ENCODE measurements at regions not wholly inside any gene's neighbourhood (a gene's known extent, or its start where the extent isn't known, plus 50 kb on each side); places are given as distances from the start of the nearest gene placed in this dataset.

GRCh38 chr17:55567240-55568214, 56.3 kb upstream of the SMIM36 start:
- Mint-ChIP-seq H3K36me3 (ENCODE audit: insufficient read depth) (no peaks in the 10 kb centered on the region), H3K4me1 (ENCODE audit: low read depth in 2 of 2) (no peaks in the 10 kb centered on the region), H3K4me3 (no peak overlapping the region), H3K9me3 (no peaks in the 10 kb centered on the region), H3K27ac (no peak overlapping the region), H3K27me3 (peaks cover 20 to 53% of the 10 kb centered on the region in 2 donors)
- ATAC-seq (replicated peaks): no peak
- no peak for DNase-seq

- no peaks in the 10 kb centered on the region for H3K36me3 Mint-ChIP-seq (ENCODE audit: insufficient read depth)
- ATAC-seq (replicated peaks) (no peak), DNase-seq (no peak)
- H3K9me3 Mint-ChIP-seq: no peaks in the 10 kb centered on the region
- H3K4me1 Mint-ChIP-seq (ENCODE audit: low read depth in 2 of 2): no peaks in the 10 kb centered on the region
- H3K27me3 Mint-ChIP-seq: peaks cover 20 to 55% of the 10 kb centered on the region in 2 donors
- H3K27ac Mint-ChIP-seq: no peak overlapping the region
- H3K4me3 Mint-ChIP-seq: no peak overlapping the region
These were observed 52.8 kb upstream of the SMIM36 start for GRCh38 chr17:55564081-55564480.

GRCh38 chr17:55563363-55563762, 52.1 kb upstream of the SMIM36 start:
- H3K27me3 Mint-ChIP-seq: peaks cover 25 to 57% of the 10 kb centered on the region in 2 donors
- ATAC-seq (replicated peaks): no peak

GRCh38 chr17:55561973-55562495, 50.8 kb upstream of the SMIM36 start:
- Mint-ChIP-seq H3K4me1 (ENCODE audit: low read depth in 2 of 2) (no peaks in the 10 kb centered on the region), H3K9me3 (no peaks in the 10 kb centered on the region), H3K27me3 (peaks cover 23 to 50% of the 10 kb centered on the region in 2 donors), H3K27ac (no peak overlapping the region), H3K36me3 (ENCODE audit: insufficient read depth) (no peaks in the 10 kb centered on the region), H3K4me3 (no peak overlapping the region)
- no peak for ATAC-seq (replicated peaks)
- DNase-seq: no peak

More at GRCh38 chr17:55563363-55563762, 52.1 kb upstream of the SMIM36 start:
- no peaks in the 10 kb centered on the region for H3K9me3 Mint-ChIP-seq
- H3K27ac Mint-ChIP-seq: no peak overlapping the region
- no peaks in the 10 kb centered on the region for H3K36me3 Mint-ChIP-seq (ENCODE audit: insufficient read depth)
- H3K4me1 Mint-ChIP-seq (ENCODE audit: low read depth in 2 of 2): no peaks in the 10 kb centered on the region
- H3K4me3 Mint-ChIP-seq: no peak overlapping the region
- no peak for DNase-seq

- DNase-seq (no peak), ATAC-seq (replicated peaks) (no peak)
- Mint-ChIP-seq H3K36me3 (ENCODE audit: insufficient read depth) (no peaks in the 10 kb centered on the region), H3K27ac (no peak overlapping the region), H3K4me3 (no peak overlapping the region), H3K4me1 (ENCODE audit: low read depth in 2 of 2) (no peaks in the 10 kb centered on the region), H3K27me3 (peaks cover 17 to 44% of the 10 kb centered on the region in 2 donors), H3K9me3 (no peaks in the 10 kb centered on the region)
These were observed 50.2 kb upstream of the SMIM36 start for GRCh38 chr17:55561316-55561972.
